GM13977 (cell line): ENCODE measurements at regions not wholly inside any gene's neighbourhood (a gene's known extent, or its start where the extent isn't known, plus 50 kb on each side); places are given as distances from the start of the nearest gene placed in this dataset.

Experiments
- DNase-seq: peaks from one replicate; pipeline ENCODE4 v3.0.0; 2012; ENCODE audit warnings: low spot score
- CTCF ChIP-seq: IDR thresholded peaks from 2 replicates; pipeline ENCODE4 v1.5.1; 2012; ENCODE audit warnings: mild to moderate bottlenecking, control low read depth; ENCODE audit not compliant: insufficient read depth; ENCODE audit errors: extremely low read depth, missing control alignments
- in situ Hi-C: fragments of 300-500 bp; cut with MboI; formaldehyde crosslinking; loops from one replicate; pipeline ENCODE4 v1.12.0; 2022; ENCODE audit warnings: low sequenced_read_pairs, low pct_unique_long_range_greater_than_20kb, mixed read lengths, inconsistent platforms; ENCODE audit not compliant: unreplicated experiment

- DNase-seq = no peak
Observed at GRCh38 chr6:71444222-71444621, 155.6 kb downstream of the OGFRL1 start.

DNA sequence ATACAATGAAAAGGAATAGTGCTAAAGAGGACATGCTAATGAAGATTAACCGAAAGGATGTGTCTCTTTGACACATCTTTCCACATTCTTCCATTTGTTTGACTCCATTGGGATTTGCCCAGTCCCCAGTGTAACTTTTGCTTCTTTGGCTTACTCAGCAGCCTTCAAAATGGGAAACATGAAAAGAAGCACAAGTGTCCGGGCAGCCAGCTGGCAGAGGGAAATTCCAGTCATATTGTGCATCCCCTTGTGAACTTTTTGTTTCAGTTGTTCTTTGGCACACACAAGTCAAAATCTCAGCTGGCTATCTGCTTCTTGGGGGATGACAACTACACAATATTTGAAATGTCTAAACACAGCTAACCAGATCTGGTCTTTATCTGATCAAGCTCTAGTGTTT, 157.4 kb downstream of the OGFRL1 start:
- no peak for DNase-seq
- in situ Hi-C loops = no loop called here
- TF ChIP-seq CTCF = no peak

More at GRCh38 chr6:71444222-71444621, 155.6 kb downstream of the OGFRL1 start:
- in situ Hi-C loops = no loop called here
- TF ChIP-seq CTCF = no peak

DNA sequence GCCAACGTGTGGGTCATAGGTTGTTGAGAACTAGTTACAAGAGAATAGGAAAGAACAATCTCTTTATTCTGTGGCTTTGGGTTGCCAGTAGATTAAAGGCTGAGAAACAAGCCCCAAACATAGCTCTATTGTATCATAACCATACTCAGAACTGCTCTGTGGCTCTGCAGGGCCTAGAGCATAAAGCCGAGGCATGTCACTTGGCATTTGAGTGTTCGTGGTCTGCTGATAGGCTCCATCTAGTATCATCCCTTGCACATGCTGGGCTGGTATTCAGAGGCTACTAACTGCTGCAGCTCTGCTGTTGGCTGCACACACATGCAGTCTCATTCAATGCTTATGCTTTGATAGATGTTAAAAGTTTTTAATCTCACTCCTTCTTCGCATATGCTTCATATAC, 157.9 kb downstream of the OGFRL1 start:
- TF ChIP-seq CTCF = no peak
- in situ Hi-C loops = no loop called here

GRCh38 chr6:71452697-71453370, 164.2 kb downstream of the OGFRL1 start:
- in situ Hi-C loops = no loop called here
- TF ChIP-seq CTCF = no peak
- no peak for DNase-seq

More for the DNA sequence above, 157.9 kb downstream of the OGFRL1 start:
- DNase-seq = no peak

- no peak for TF ChIP-seq CTCF
- in situ Hi-C loops = no loop called here
- no peak for DNase-seq
Observed at GRCh38 chr6:71453371-71453706, 164.7 kb downstream of the OGFRL1 start.

- DNase-seq = no peak
- in situ Hi-C loops = no loop called here
- no peak for TF ChIP-seq CTCF
Observed at GRCh38 chr6:71454056-71454455, 165.4 kb downstream of the OGFRL1 start.
